ENCODE measurements at regions not wholly inside any gene's neighbourhood (a gene's known extent, or its start where the extent isn't known, plus 50 kb on each side); places are given as distances from the start of the nearest gene placed in this dataset.
"Not testable (repeated sequence)": the region's sequence is repeated elsewhere in the genome, so short reads cannot be mapped to it uniquely, and the experiment has no call there.

- DNase-seq, result no peak
Measured at GRCh38 chr5:28415791-28416443, 1377.5 kb upstream of the CDH9 start.

- no peak for DNase-seq
Measured at GRCh38 chr5:28414619-28415018, 1376.2 kb upstream of the CDH9 start.

GRCh38 chr5:28408651-28409050, 1370.3 kb upstream of the CDH9 start:
- DNase-seq, result no peak

- no peak for DNase-seq
Measured at GRCh38 chr5:28408186-28408585, 1369.8 kb upstream of the CDH9 start.

GRCh38 chr5:28404363-28405071, 1366.1 kb upstream of the CDH9 start:
- DNase-seq, result no peak

GRCh38 chr5:28403846-28404245, 1365.5 kb upstream of the CDH9 start:
- no peak for DNase-seq

GRCh38 chr5:28402590-28403301, 1364.4 kb upstream of the CDH9 start:
- no peak for DNase-seq

- DNase-seq, result no peak
Measured at GRCh38 chr5:28400076-28400475, 1361.7 kb upstream of the CDH9 start.

GRCh38 chr5:28399211-28399610, 1360.8 kb upstream of the CDH9 start:
- DNase-seq, result no peak

- DNase-seq, result no peak
Measured at GRCh38 chr5:28398185-28398584, 1359.8 kb upstream of the CDH9 start.

GRCh38 chr5:28397502-28397941, 1359.1 kb upstream of the CDH9 start:
- DNase-seq, result no peak

GRCh38 chr5:28391277-28391676, 1352.9 kb upstream of the CDH9 start:
- DNase-seq, result no peak

- no peak for DNase-seq
Measured at GRCh38 chr5:28390341-28390740, 1352.0 kb upstream of the CDH9 start.

GRCh38 chr5:28389727-28390126, 1351.3 kb upstream of the CDH9 start:
- not testable (repeated sequence) for DNase-seq

GRCh38 chr5:28388428-28388827, 1350.0 kb upstream of the CDH9 start:
- no peak for DNase-seq

- no peak for DNase-seq
Measured at GRCh38 chr5:28386712-28387111, 1348.3 kb upstream of the CDH9 start.

- no peak for DNase-seq
Measured at GRCh38 chr5:28380167-28380566, 1341.8 kb upstream of the CDH9 start.

GRCh38 chr5:28374492-28374967, 1336.1 kb upstream of the CDH9 start:
- DNase-seq, result no peak

- DNase-seq, result no peak
Measured at GRCh38 chr5:28370896-28371295, 1332.5 kb upstream of the CDH9 start.

- no peak for DNase-seq
Measured at GRCh38 chr5:28369418-28369817, 1331.0 kb upstream of the CDH9 start.

GRCh38 chr5:28355831-28356230, 1317.4 kb upstream of the CDH9 start:
- no peak for DNase-seq

- DNase-seq, result no peak
Measured at GRCh38 chr5:28346696-28347095, 1308.3 kb upstream of the CDH9 start.

- DNase-seq, result no peak
Measured at GRCh38 chr5:28344836-28345433, 1306.5 kb upstream of the CDH9 start.
